HEK293 (cell line): ENCODE measurements at regions not wholly inside any gene's neighbourhood (a gene's known extent, or its start where the extent isn't known, plus 50 kb on each side); places are given as distances from the start of the nearest gene placed in this dataset.

ENCODE experiments used
- CTCF ChIA-PET: fragments of 350-600 bp; formaldehyde crosslinking; extraction: SDS; loops from one replicate; lab custom pipeline; 2021; ENCODE audit warnings: antibody characterized with exemption; lab: Yijun Ruan, JAX
- POLR2A ChIA-PET: fragments of 300-600 bp; formaldehyde crosslinking; extraction: SDS; loops from one replicate; lab custom pipeline; 2020; ENCODE audit warnings: antibody characterized with exemption, inconsistent platforms; lab: Yijun Ruan, JAX
- H3K27ac ChIP-seq: fragments of 200-500 bp; sonication (Bioruptor generic); 2 replicates; pipeline ENCODE4 v1.5.1; 2014; ENCODE audit warnings: low read depth, low read length, control low read depth, inconsistent platforms; ENCODE audit errors: extremely low read depth
- H3K36me3 ChIP-seq, 2 experiments: fragments of 200-500 bp in 1 of 2; sonication (Bioruptor generic) in 1 of 2; 1 replicate in 1 of 2; 2 replicates in 1 of 2; pipeline ENCODE4 v1.5.1; 2014 to 2017; ENCODE audit warnings: inconsistent platforms in 2 of 2, low read length in 2 of 2; ENCODE audit not compliant: control insufficient read depth in 2 of 2, insufficient read depth in 1 of 2
- H3K4me1 ChIP-seq: fragments of 200-500 bp; sonication (Bioruptor generic); 2 replicates; pipeline ENCODE4 v1.5.1; 2014; ENCODE audit warnings: mild to moderate bottlenecking, low read length, inconsistent platforms; ENCODE audit not compliant: control insufficient read depth, insufficient read depth
- H3K4me3 ChIP-seq: 2 replicates; pipeline ENCODE4 v1.5.1; 2011; ENCODE audit warnings: low read depth, mild to moderate bottlenecking, control low read depth, low read length, moderate library complexity
- H3K9me3 ChIP-seq: fragments of 200-500 bp; sonication (Bioruptor generic); 2 replicates; pipeline ENCODE4 v1.5.1; 2014; ENCODE audit warnings: low read depth, low read length, inconsistent platforms; ENCODE audit not compliant: control insufficient read depth, insufficient read depth
- BCL11A ChIP-seq: fragments of 450-650 bp; formaldehyde crosslinking; IDR thresholded peaks from 2 replicates; pipeline ENCODE4 v1.5.1; 2016; ENCODE audit warnings: low read depth, missing biosample characterization, missing genetic modification characterization
- GFI1B ChIP-seq: fragments of 450-650 bp; formaldehyde crosslinking; IDR thresholded peaks from 2 replicates; pipeline ENCODE4 v1.5.1; 2016; ENCODE audit warnings: missing biosample characterization, missing genetic modification characterization
- KLF1 ChIP-seq: fragments of 450-650 bp; formaldehyde crosslinking; IDR thresholded peaks from 2 replicates; pipeline ENCODE4 v1.5.1; 2016; ENCODE audit warnings: missing biosample characterization, missing genetic modification characterization
- KLF7 ChIP-seq: fragments of 450-650 bp; formaldehyde crosslinking; IDR thresholded peaks from 2 replicates; pipeline ENCODE4 v1.5.1; 2016; ENCODE audit warnings: missing biosample characterization, missing genetic modification characterization, borderline replicate concordance
- MEIS1 ChIP-seq: sonication (generic); formaldehyde crosslinking; IDR thresholded peaks from 2 replicates; pipeline ENCODE4 v1.8.1; 2022; ENCODE audit warnings: missing genetic modification reagents, mild to moderate bottlenecking, borderline replicate concordance
- PRDM1 ChIP-seq: fragments of 450-650 bp; formaldehyde crosslinking; IDR thresholded peaks from 2 replicates; pipeline ENCODE4; 2016; ENCODE audit warnings: missing biosample characterization, missing genetic modification characterization
- REPIN1 ChIP-seq: fragments of 450-650 bp; formaldehyde crosslinking; IDR thresholded peaks from 2 replicates; pipeline ENCODE4 v1.5.1; 2017; ENCODE audit warnings: missing biosample characterization, missing genetic modification characterization, low read depth
- TRIM28 ChIP-seq: IDR thresholded peaks from 2 replicates; pipeline ENCODE4 v1.6.1; 2011; ENCODE audit warnings: low read length, control low read depth, borderline replicate concordance
- ZBTB49 ChIP-seq: fragments of 450-650 bp; formaldehyde crosslinking; IDR thresholded peaks from 2 replicates; pipeline ENCODE4 v1.5.1; 2016; ENCODE audit warnings: missing biosample characterization, missing genetic modification characterization, low read depth
- ZBTB8A ChIP-seq: fragments of 450-650 bp; formaldehyde crosslinking; IDR thresholded peaks from 2 replicates; pipeline ENCODE4 v1.5.1; 2016; ENCODE audit warnings: missing biosample characterization, missing genetic modification characterization
- ZNF155 ChIP-seq: fragments of 450-650 bp; formaldehyde crosslinking; IDR thresholded peaks from 2 replicates; pipeline ENCODE4 v1.5.1; 2016; ENCODE audit warnings: missing biosample characterization, missing genetic modification characterization
- ZNF157 ChIP-seq: fragments of 450-650 bp; formaldehyde crosslinking; IDR thresholded peaks from 2 replicates; pipeline ENCODE4 v1.5.1; 2016; ENCODE audit warnings: missing biosample characterization, missing genetic modification characterization
- ZNF354C ChIP-seq: fragments of 450-650 bp; formaldehyde crosslinking; IDR thresholded peaks from 2 replicates; pipeline ENCODE4 v1.5.1; 2016; ENCODE audit warnings: missing biosample characterization, missing genetic modification characterization, low read depth, borderline replicate concordance
- ZNF549 ChIP-seq: fragments of 450-650 bp; IDR thresholded peaks from 2 replicates; pipeline ENCODE4 v1.5.1; 2018; ENCODE audit warnings: missing biosample characterization, missing genetic modification characterization, mild to moderate bottlenecking, inconsistent platforms, moderate library complexity
- ZNF558 ChIP-seq: fragments of 450-650 bp; formaldehyde crosslinking; IDR thresholded peaks from 2 replicates; pipeline ENCODE4 v1.5.1; 2016; ENCODE audit warnings: missing biosample characterization, missing genetic modification characterization
- ZNF747 ChIP-seq: fragments of 450-650 bp; formaldehyde crosslinking; IDR thresholded peaks from 2 replicates; pipeline ENCODE4 v1.5.1; 2016; ENCODE audit warnings: missing biosample characterization, missing genetic modification characterization
- ZNF792 ChIP-seq: fragments of 450-650 bp; formaldehyde crosslinking; IDR thresholded peaks from 2 replicates; pipeline ENCODE4 v1.5.1; 2016; ENCODE audit warnings: missing biosample characterization, missing genetic modification characterization
- TF ChIP-seq, protein P1 (sequence below): fragments of 450-650 bp; formaldehyde crosslinking; IDR thresholded peaks from 2 replicates; pipeline ENCODE4 v1.5.1; 2016; ENCODE audit warnings: missing biosample characterization, missing genetic modification characterization
- TF ChIP-seq, protein P2 (sequence below): fragments of 450-650 bp; formaldehyde crosslinking; IDR thresholded peaks from 2 replicates; pipeline ENCODE4 v1.5.1; 2016; ENCODE audit warnings: missing biosample characterization, missing genetic modification characterization
- TF ChIP-seq, protein P3 (sequence below): fragments of 450-650 bp; formaldehyde crosslinking; IDR thresholded peaks from 2 replicates; pipeline ENCODE4 v1.5.1; 2017; ENCODE audit warnings: missing biosample characterization, mild to moderate bottlenecking, missing genetic modification characterization, moderate library complexity

GRCh38 chr20:52490711-52491430 is 299.3 kb upstream of the ZFP64 start (continued):
- TF ChIP-seq ZNF155 (tag by site-specific recombination), result no peak

DNA sequence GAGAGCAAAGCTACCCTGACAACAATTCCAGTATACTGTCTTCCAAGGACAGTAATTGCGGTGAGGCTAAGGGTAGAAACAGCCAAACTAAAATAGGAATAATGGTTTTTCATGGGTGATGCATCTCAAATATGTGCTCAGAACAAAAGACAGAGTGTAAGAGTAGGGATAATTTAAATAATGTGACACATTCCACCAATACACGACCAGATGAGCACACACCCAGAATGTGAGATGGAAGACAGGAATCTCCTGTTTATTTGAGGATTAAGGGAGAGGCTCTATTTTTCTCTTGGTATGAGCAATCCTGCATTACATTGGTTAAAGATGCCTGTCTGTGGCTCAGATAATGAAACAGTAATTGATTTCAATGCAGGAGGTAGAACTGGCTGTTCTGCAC is 292.9 kb upstream of the ZFP64 start:
- Histone ChIP-seq H3K4me1 (no peaks in the 10 kb centered on the region), H3K9me3 (no peaks in the 10 kb centered on the region), H3K27ac (no peak overlapping the region), H3K36me3 (no peaks in the 10 kb centered on the region), H3K4me3 (no peak overlapping the region)
- TF ChIP-seq ZNF549 (tag by site-specific recombination), result no peak
- TF ChIP-seq ZBTB8A (tag by site-specific recombination), result no peak
- ChIA-PET POLR2A (interaction anchor here (1.4 kb wide), 1 partner anchor 11 kb away, joined by 14 read pairs; no protein-coding TSS in a partner anchor), CTCF (interaction anchor here (0.6 to 1.1 kb wide), 4 partner anchors 9 to 72 kb away, joined by 3 to 5 read pairs (median 3); no protein-coding TSS in a partner anchor)

- Histone ChIP-seq H3K4me1 (no peaks in the 10 kb centered on the region), H3K27ac (no peak overlapping the region), H3K4me3 (no peak overlapping the region), H3K36me3 (no peaks in the 10 kb centered on the region), H3K9me3 (no peaks in the 10 kb centered on the region)
- TF ChIP-seq ZNF354C (no peak), MEIS1 (CRISPR knock-in tag) (no peak), ZNF792 (tag by site-specific recombination) (no peak)
- ChIA-PET CTCF (interaction anchor here (0.6 to 1.1 kb wide), 2 partner anchors 10 to 168 kb away, joined by 3 to 5 read pairs; no protein-coding TSS in a partner anchor), POLR2A (interaction anchor here (0.6 to 1.4 kb wide), 3 partner anchors 12 to 251 kb away, joined by 3 to 14 read pairs (median 5); no protein-coding TSS in a partner anchor)
These were observed 291.8 kb upstream of the ZFP64 start for GRCh38 chr20:52483382-52483781.

GRCh38 chr20:52482044-52482443 is 290.5 kb upstream of the ZFP64 start:
- POLR2A ChIA-PET, result no interaction called here
- no peak overlapping the region for H3K27ac ChIP-seq
- TF ChIP-seq REPIN1 (no peak), BCL11A (tag by site-specific recombination) (no peak), ZNF558 (tag by site-specific recombination) (no peak), ZNF747 (tag by site-specific recombination) (no peak), KLF7 (tag by site-specific recombination) (no peak), ZNF157 (tag by site-specific recombination) (no peak), ZBTB49 (tag by site-specific recombination) (no peak), TRIM28 (no peak), GFI1B (tag by site-specific recombination) (no peak), PRDM1 (tag by site-specific recombination) (no peak), ZNF549 (tag by site-specific recombination) (no peak), KLF1 (tag by site-specific recombination) (no peak)
- TF ChIP-seq, protein P1, sequence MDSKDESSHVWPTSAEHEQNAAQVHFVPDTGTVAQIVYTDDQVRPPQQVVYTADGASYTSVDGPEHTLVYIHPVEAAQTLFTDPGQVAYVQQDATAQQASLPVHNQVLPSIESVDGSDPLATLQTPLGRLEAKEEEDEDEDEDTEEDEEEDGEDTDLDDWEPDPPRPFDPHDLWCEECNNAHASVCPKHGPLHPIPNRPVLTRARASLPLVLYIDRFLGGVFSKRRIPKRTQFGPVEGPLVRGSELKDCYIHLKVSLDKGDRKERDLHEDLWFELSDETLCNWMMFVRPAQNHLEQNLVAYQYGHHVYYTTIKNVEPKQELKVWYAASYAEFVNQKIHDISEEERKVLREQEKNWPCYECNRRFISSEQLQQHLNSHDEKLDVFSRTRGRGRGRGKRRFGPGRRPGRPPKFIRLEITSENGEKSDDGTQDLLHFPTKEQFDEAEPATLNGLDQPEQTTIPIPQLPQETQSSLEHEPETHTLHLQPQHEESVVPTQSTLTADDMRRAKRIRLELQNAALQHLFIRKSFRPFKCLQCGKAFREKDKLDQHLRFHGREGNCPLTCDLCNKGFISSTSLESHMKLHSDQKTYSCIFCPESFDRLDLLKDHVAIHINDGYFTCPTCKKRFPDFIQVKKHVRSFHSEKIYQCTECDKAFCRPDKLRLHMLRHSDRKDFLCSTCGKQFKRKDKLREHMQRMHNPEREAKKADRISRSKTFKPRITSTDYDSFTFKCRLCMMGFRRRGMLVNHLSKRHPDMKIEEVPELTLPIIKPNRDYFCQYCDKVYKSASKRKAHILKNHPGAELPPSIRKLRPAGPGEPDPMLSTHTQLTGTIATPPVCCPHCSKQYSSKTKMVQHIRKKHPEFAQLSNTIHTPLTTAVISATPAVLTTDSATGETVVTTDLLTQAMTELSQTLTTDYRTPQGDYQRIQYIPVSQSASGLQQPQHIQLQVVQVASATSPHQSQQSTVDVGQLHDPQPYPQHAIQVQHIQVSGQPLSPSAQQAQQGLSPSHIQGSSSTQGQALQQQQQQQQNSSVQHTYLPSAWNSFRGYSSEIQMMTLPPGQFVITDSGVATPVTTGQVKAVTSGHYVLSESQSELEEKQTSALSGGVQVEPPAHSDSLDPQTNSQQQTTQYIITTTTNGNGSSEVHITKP (tag by site-specific recombination), result no peak
- TF ChIP-seq, protein P2, sequence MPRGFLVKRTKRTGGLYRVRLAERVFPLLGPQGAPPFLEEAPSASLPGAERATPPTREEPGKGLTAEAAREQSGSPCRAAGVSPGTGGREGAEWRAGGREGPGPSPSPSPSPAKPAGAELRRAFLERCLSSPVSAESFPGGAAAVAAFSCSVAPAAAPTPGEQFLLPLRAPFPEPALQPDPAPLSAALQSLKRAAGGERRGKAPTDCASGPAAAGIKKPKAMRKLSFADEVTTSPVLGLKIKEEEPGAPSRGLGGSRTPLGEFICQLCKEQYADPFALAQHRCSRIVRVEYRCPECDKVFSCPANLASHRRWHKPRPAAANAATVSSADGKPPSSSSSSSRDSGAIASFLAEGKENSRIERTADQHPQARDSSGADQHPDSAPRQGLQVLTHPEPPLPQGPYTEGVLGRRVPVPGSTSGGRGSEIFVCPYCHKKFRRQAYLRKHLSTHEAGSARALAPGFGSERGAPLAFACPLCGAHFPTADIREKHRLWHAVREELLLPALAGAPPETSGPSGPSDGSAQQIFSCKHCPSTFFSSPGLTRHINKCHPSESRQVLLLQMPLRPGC (tag by site-specific recombination), result no peak
- TF ChIP-seq, protein P3, sequence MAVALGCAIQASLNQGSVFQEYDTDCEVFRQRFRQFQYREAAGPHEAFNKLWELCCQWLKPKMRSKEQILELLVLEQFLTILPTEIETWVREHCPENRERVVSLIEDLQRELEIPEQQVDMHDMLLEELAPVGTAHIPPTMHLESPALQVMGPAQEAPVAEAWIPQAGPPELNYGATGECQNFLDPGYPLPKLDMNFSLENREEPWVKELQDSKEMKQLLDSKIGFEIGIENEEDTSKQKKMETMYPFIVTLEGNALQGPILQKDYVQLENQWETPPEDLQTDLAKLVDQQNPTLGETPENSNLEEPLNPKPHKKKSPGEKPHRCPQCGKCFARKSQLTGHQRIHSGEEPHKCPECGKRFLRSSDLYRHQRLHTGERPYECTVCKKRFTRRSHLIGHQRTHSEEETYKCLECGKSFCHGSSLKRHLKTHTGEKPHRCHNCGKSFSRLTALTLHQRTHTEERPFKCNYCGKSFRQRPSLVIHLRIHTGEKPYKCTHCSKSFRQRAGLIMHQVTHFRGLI, result no peak

More at GRCh38 chr20:52482044-52482443, 290.5 kb upstream of the ZFP64 start:
- Histone ChIP-seq H3K4me3 (no peak overlapping the region), H3K9me3 (no peaks in the 10 kb centered on the region), H3K36me3 (no peaks in the 10 kb centered on the region), H3K4me1 (no peaks in the 10 kb centered on the region)
- CTCF ChIA-PET, result no interaction called here
